ENCODE measurements at regions not wholly inside any gene's neighbourhood (a gene's known extent, or its start where the extent isn't known, plus 50 kb on each side); places are given as distances from the start of the nearest gene placed in this dataset.
"Not testable (repeated sequence)": the region's sequence is repeated elsewhere in the genome, so short reads cannot be mapped to it uniquely, and the experiment has no call there.

- POLR2A ChIA-PET, result no interaction called here
- CTCF ChIA-PET, result interaction anchor here (0.7 to 2.0 kb wide), 2 partner anchors 14 to 52 kb away, joined by 3 to 9 read pairs; no protein-coding TSS in a partner anchor
- Mint-ChIP-seq H3K9me3 (peaks cover 4% of the 10 kb centered on the region), H3K4me1 (peaks cover 20% of the 10 kb centered on the region), H3K36me3 (ENCODE audit: low read depth) (peaks cover 6% of the 10 kb centered on the region), H3K27me3 (no peaks in the 10 kb centered on the region), H3K27ac (no peak overlapping the region), H3K4me3 (no peak overlapping the region)
- no peak for DNase-seq
Observed at GRCh38 chr11:86179646-86180064, 64.9 kb upstream of the EED start.

- POLR2A ChIA-PET, result no interaction called here
- peaks cover 14% of the 10 kb centered on the region for H3K4me1 Mint-ChIP-seq
- no peak overlapping the region for H3K27ac Mint-ChIP-seq
Observed at GRCh38 chr11:86177302-86177701, 67.3 kb upstream of the EED start.

GRCh38 chr11:86176165-86176884, 68.2 kb upstream of the EED start:
- Mint-ChIP-seq H3K27ac (peak overlapping the region; percentile 68), H3K9me3 (peaks cover 4% of the 10 kb centered on the region), H3K27me3 (no peaks in the 10 kb centered on the region), H3K4me3 (no peak overlapping the region), H3K4me1 (peaks cover 14% of the 10 kb centered on the region), H3K36me3 (ENCODE audit: low read depth) (peaks cover 6% of the 10 kb centered on the region)
- ChIA-PET CTCF (interaction anchor here (0.6 to 2.0 kb wide), 5 partner anchors 9 to 47 kb away, joined by 3 to 7 read pairs (median 3); no protein-coding TSS in a partner anchor), POLR2A (no interaction called here)
- DNase-seq, result peak; percentile 37

More at GRCh38 chr11:86177302-86177701, 67.3 kb upstream of the EED start:
- Mint-ChIP-seq H3K4me3 (no peak overlapping the region), H3K36me3 (ENCODE audit: low read depth) (peaks cover 6% of the 10 kb centered on the region), H3K9me3 (peaks cover 4% of the 10 kb centered on the region), H3K27me3 (no peaks in the 10 kb centered on the region)
- CTCF ChIA-PET, result interaction anchor here (1.2 to 2.0 kb wide), 2 partner anchors 8 to 11 kb away, joined by 3 to 6 read pairs; no protein-coding TSS in a partner anchor
- DNase-seq, result no peak

- DNase-seq, result no peak
- Mint-ChIP-seq H3K4me3 (no peak overlapping the region), H3K4me1 (peaks cover 14% of the 10 kb centered on the region), H3K9me3 (peaks cover 4% of the 10 kb centered on the region), H3K27me3 (no peaks in the 10 kb centered on the region), H3K27ac (no peak overlapping the region), H3K36me3 (ENCODE audit: low read depth) (peaks cover 6% of the 10 kb centered on the region)
- ChIA-PET CTCF (interaction anchor here (0.6 to 2.0 kb wide), 4 partner anchors 11 to 47 kb away, joined by 3 to 7 read pairs (median 4); no protein-coding TSS in a partner anchor), POLR2A (no interaction called here)
Observed at GRCh38 chr11:86175626-86176025, 68.9 kb upstream of the EED start.

- POLR2A ChIA-PET, result interaction anchor here (0.6 kb wide), 1 partner anchor 137 kb away, joined by 3 read pairs; no protein-coding TSS in a partner anchor
- H3K27ac Mint-ChIP-seq, result no peak overlapping the region
- H3K9me3 Mint-ChIP-seq, result peaks cover 4% of the 10 kb centered on the region
- H3K4me1 Mint-ChIP-seq, result peaks cover 14% of the 10 kb centered on the region
- no peak overlapping the region for H3K4me3 Mint-ChIP-seq
- H3K36me3 Mint-ChIP-seq (ENCODE audit: low read depth), result peaks cover 6% of the 10 kb centered on the region
- DNase-seq, result no peak
- CTCF ChIA-PET, result interaction anchor here (1.2 to 1.8 kb wide), 3 partner anchors 11 to 15 kb away, joined by 3 to 7 read pairs (median 3); no protein-coding TSS in a partner anchor
- H3K27me3 Mint-ChIP-seq, result no peaks in the 10 kb centered on the region
Observed at GRCh38 chr11:86175191-86175590, 69.4 kb upstream of the EED start.

GRCh38 chr11:86174101-86175046, 70.2 kb upstream of the EED start:
- H3K4me1 Mint-ChIP-seq, result peaks cover 14% of the 10 kb centered on the region
- DNase-seq, result no peak
- no peak overlapping the region for H3K27ac Mint-ChIP-seq
- H3K36me3 Mint-ChIP-seq (ENCODE audit: low read depth), result peaks cover 6% of the 10 kb centered on the region
- ChIA-PET POLR2A (interaction anchor here (0.6 kb wide), 1 partner anchor 136 kb away, joined by 3 read pairs; no protein-coding TSS in a partner anchor), CTCF (interaction anchor here (0.5 to 1.5 kb wide), 9 partner anchors 9 to 397 kb away, joined by 3 to 7 read pairs (median 3); no protein-coding TSS in a partner anchor)
- no peaks in the 10 kb centered on the region for H3K27me3 Mint-ChIP-seq
- H3K9me3 Mint-ChIP-seq, result peaks cover 4% of the 10 kb centered on the region
- H3K4me3 Mint-ChIP-seq, result no peak overlapping the region

- CTCF ChIA-PET, result interaction anchor here (1.4 to 1.8 kb wide), 3 partner anchors 15 to 20 kb away, joined by 3 to 7 read pairs (median 5); no protein-coding TSS in a partner anchor
- Mint-ChIP-seq H3K4me3 (no peak overlapping the region), H3K27ac (no peak overlapping the region), H3K4me1 (peaks cover 14% of the 10 kb centered on the region), H3K27me3 (no peaks in the 10 kb centered on the region), H3K9me3 (no peaks in the 10 kb centered on the region), H3K36me3 (ENCODE audit: low read depth) (no peaks in the 10 kb centered on the region)
- DNase-seq, result no peak
- POLR2A ChIA-PET, result no interaction called here
Observed at GRCh38 chr11:86172894-86173293, 71.7 kb upstream of the EED start.

GRCh38 chr11:86171627-86172026, 72.9 kb upstream of the EED start:
- ChIA-PET POLR2A (no interaction called here), CTCF (interaction anchor here (0.6 to 1.8 kb wide), 4 partner anchors 12 to 130 kb away, joined by 3 to 7 read pairs (median 5); no protein-coding TSS in a partner anchor)
- no peaks in the 10 kb centered on the region for H3K9me3 Mint-ChIP-seq
- H3K4me3 Mint-ChIP-seq, result no peak overlapping the region
- H3K4me1 Mint-ChIP-seq, result peaks cover 8% of the 10 kb centered on the region
- no peaks in the 10 kb centered on the region for H3K27me3 Mint-ChIP-seq
- H3K27ac Mint-ChIP-seq, result no peak overlapping the region
- no peak for DNase-seq
- no peaks in the 10 kb centered on the region for H3K36me3 Mint-ChIP-seq (ENCODE audit: low read depth)

GRCh38 chr11:86167499-86168164, 76.9 kb upstream of the EED start:
- ChIA-PET CTCF (interaction anchor here (0.7 to 2.3 kb wide), 5 partner anchors 16 to 126 kb away, joined by 3 to 9 read pairs (median 4); partner anchors contain the start of gene PICALM), POLR2A (interaction anchor here (0.7 kb wide), 1 partner anchor 277 kb away, joined by 7 read pairs; no protein-coding TSS in a partner anchor)
- Mint-ChIP-seq H3K27ac (no peak overlapping the region), H3K36me3 (ENCODE audit: low read depth) (no peaks in the 10 kb centered on the region), H3K4me1 (no peaks in the 10 kb centered on the region), H3K9me3 (no peaks in the 10 kb centered on the region), H3K4me3 (no peak overlapping the region), H3K27me3 (peaks cover 8% of the 10 kb centered on the region)
- DNase-seq, result no peak

- H3K36me3 Mint-ChIP-seq (ENCODE audit: low read depth); H3K4me1 Mint-ChIP-seq; H3K27ac Mint-ChIP-seq; POLR2A ChIA-PET; H3K4me3 Mint-ChIP-seq; H3K9me3 Mint-ChIP-seq; H3K27me3 Mint-ChIP-seq; DNase-seq: not testable (repeated sequence)
- CTCF ChIA-PET, result interaction anchor here (1.3 to 2.3 kb wide), 3 partner anchors 16 to 27 kb away, joined by 3 to 9 read pairs (median 4); no protein-coding TSS in a partner anchor
Observed at GRCh38 chr11:86166287-86166686, 78.3 kb upstream of the EED start.

- no peak overlapping the region for H3K27ac Mint-ChIP-seq
- no peak overlapping the region for H3K4me3 Mint-ChIP-seq
- peaks cover 6% of the 10 kb centered on the region for H3K4me1 Mint-ChIP-seq
- POLR2A ChIA-PET, result no interaction called here
- no peak for DNase-seq
- peaks cover 4% of the 10 kb centered on the region for H3K9me3 Mint-ChIP-seq
- peaks cover 3% of the 10 kb centered on the region for H3K36me3 Mint-ChIP-seq (ENCODE audit: low read depth)
- peaks cover 8% of the 10 kb centered on the region for H3K27me3 Mint-ChIP-seq
- CTCF ChIA-PET, result interaction anchor here (0.7 to 2.6 kb wide), 6 partner anchors 12 to 40 kb away, joined by 3 to 7 read pairs (median 3); no protein-coding TSS in a partner anchor
Observed at GRCh38 chr11:86164106-86164505, 80.4 kb upstream of the EED start.
